DOHH2 (cell line): ENCODE measurements at regions not wholly inside any gene's neighbourhood (a gene's known extent, or its start where the extent isn't known, plus 50 kb on each side); places are given as distances from the start of the nearest gene placed in this dataset.

Experiments
- H3F3A ChIP-seq: fragments of 200-600 bp; sonication (generic), shearing (Covaris generic); 2 replicates; pipeline ENCODE4 v1.6.0; 2016; ENCODE audit warnings: antibody characterized with exemption, mild to moderate bottlenecking; ENCODE audit not compliant: control insufficient read depth, insufficient read depth
- H3K27ac ChIP-seq: fragments of 200-600 bp; sonication (generic); 2 replicates; pipeline ENCODE4 v1.5.1; 2014; ENCODE audit warnings: low read depth, mild to moderate bottlenecking, low read length, moderate library complexity
- H3K27me3 ChIP-seq: fragments of 200-600 bp; sonication (generic); 2 replicates; pipeline ENCODE4 v1.6.1; 2014; ENCODE audit warnings: mild to moderate bottlenecking, low read length, mixed read lengths; ENCODE audit not compliant: control insufficient read depth
- H3K36me3 ChIP-seq: fragments of 200-600 bp; sonication (generic); 2 replicates; pipeline ENCODE4 v1.6.1; 2014; ENCODE audit warnings: mild to moderate bottlenecking, low read length, moderate library complexity, mixed read lengths; ENCODE audit not compliant: control insufficient read depth
- H3K4me1 ChIP-seq: fragments of 200-600 bp; sonication (generic); 2 replicates; pipeline ENCODE4 v1.6.1; 2014; ENCODE audit warnings: mild to moderate bottlenecking, low read length, mixed read lengths; ENCODE audit not compliant: control insufficient read depth
- H3K4me2 ChIP-seq: fragments of 200-600 bp; sonication (generic); 2 replicates; pipeline ENCODE4 v1.6.0; 2014; ENCODE audit warnings: mild to moderate bottlenecking, low read length, moderate library complexity
- H3K4me3 ChIP-seq: fragments of 200-600 bp; sonication (generic); 2 replicates; pipeline ENCODE4 v1.5.1; 2014; ENCODE audit warnings: mild to moderate bottlenecking, low read length, mixed read lengths
- H3K79me2 ChIP-seq: fragments of 200-600 bp; sonication (generic); 2 replicates; pipeline ENCODE4 v1.6.1; 2014; ENCODE audit warnings: mild to moderate bottlenecking, low read length, mixed read lengths; ENCODE audit not compliant: control insufficient read depth
- H3K9me2 ChIP-seq: fragments of 200-600 bp; sonication (generic); replicated peaks from 2 replicates; pipeline ENCODE4 v1.6.1; 2014; ENCODE audit warnings: mild to moderate bottlenecking, low read length, mixed read lengths; ENCODE audit not compliant: control insufficient read depth
- H3K9me3 ChIP-seq: fragments of 200-600 bp; sonication (generic); 2 replicates; pipeline ENCODE4 v1.6.1; 2014; ENCODE audit warnings: antibody characterized with exemption, low read length, mixed read lengths; ENCODE audit not compliant: control insufficient read depth, insufficient read depth
- H4K20me1 ChIP-seq: fragments of 200-600 bp; sonication (generic); 2 replicates; pipeline ENCODE4 v1.6.0; 2014; ENCODE audit warnings: low read depth, mild to moderate bottlenecking, antibody characterized with exemption, low read length, moderate library complexity; ENCODE audit not compliant: control insufficient read depth, insufficient read depth
- CTCF ChIP-seq: fragments of 200-600 bp; sonication (generic); IDR thresholded peaks from one replicate; pipeline ENCODE4 v1.5.1; 2014; ENCODE audit warnings: antibody characterized with exemption, mild to moderate bottlenecking, low read depth, low read length; ENCODE audit not compliant: poor library complexity, severe bottlenecking
- EZH2phosphoT487 ChIP-seq: fragments of 200-600 bp; sonication (generic); IDR thresholded peaks from 2 replicates; pipeline ENCODE4 v1.6.1; 2017; ENCODE audit warnings: borderline replicate concordance, mild to moderate bottlenecking, antibody characterized with exemption, low read length, moderate library complexity, mixed read lengths

DNA sequence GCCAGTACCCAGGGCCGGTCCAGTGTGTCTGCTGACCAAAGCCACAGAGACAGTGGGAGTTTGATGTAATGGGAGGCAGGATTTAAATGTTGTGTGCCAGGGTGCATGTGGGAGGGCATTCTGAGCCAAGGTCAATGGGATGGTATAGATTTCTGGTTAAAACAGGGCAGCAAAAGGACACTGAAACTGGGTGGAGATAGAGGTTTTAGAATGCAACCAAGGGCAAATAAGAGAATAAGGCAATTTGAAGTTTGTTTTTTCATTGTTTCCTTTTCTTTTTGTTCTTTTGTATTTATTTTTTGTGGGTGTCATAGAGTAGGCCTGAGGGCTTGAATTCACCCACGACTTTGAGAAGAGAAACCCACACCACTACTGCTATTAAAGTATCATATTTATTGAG is 65.5 kb upstream of the CLINT1 start:
- no peaks in the 10 kb centered on the region for H3K36me3 ChIP-seq
- H3K4me2 ChIP-seq, result no peak overlapping the region
- no peaks in the 10 kb centered on the region for H3K79me2 ChIP-seq
- H4K20me1 ChIP-seq, result no peaks in the 10 kb centered on the region
- H3K27me3 ChIP-seq, result no peaks in the 10 kb centered on the region; the same call in 1 of the 2 replicates
- H3K4me1 ChIP-seq, result peaks cover 8% of the 10 kb centered on the region
- H3K27ac ChIP-seq, result no peak overlapping the region
- no peaks in the 10 kb centered on the region for H3K9me3 ChIP-seq
- H3F3A ChIP-seq, result no peaks in the 10 kb centered on the region
- H3K4me3 ChIP-seq, result no peak overlapping the region
- H3K9me2 ChIP-seq, result no peaks in the 10 kb centered on the region
- TF ChIP-seq CTCF (no peak), EZH2phosphoT487 (no peak)

DNA sequence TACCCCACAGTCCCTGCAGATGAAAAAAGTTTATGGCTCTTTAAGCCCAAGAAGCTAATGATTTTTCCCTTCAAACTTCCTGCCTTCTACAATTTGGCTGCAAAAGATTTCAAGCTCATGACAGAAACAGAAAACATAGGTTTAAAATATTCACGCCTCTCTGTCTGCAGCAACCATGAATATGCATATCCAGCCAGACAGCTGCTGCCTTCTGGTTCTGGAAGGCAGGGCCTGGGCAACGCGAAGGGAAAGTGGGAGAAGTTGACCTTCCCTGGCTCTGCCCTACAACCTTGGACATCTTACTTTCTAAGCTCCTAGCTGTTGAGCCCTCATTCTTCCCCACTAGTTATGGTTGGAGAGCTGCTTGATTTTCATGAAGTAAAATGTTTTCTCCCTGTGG is 64.8 kb upstream of the CLINT1 start:
- H3K36me3 ChIP-seq, result no peaks in the 10 kb centered on the region
- H3K9me3 ChIP-seq, result no peaks in the 10 kb centered on the region
- H3K79me2 ChIP-seq, result no peaks in the 10 kb centered on the region
- H4K20me1 ChIP-seq, result no peaks in the 10 kb centered on the region
- no peaks in the 10 kb centered on the region for H3K9me2 ChIP-seq
- H3K4me1 ChIP-seq, result peaks cover 16% of the 10 kb centered on the region
- no peak for TF ChIP-seq CTCF
- no peak for TF ChIP-seq EZH2phosphoT487
- no peak overlapping the region for H3K4me3 ChIP-seq
- no peak overlapping the region for H3K4me2 ChIP-seq
- no peak overlapping the region for H3K27ac ChIP-seq
- H3F3A ChIP-seq, result no peaks in the 10 kb centered on the region
- H3K27me3 ChIP-seq, result no peaks in the 10 kb centered on the region; the same call in 1 of the 2 replicates

- TF ChIP-seq CTCF (no peak), EZH2phosphoT487 (no peak)
- Histone ChIP-seq H3K4me2 (no peak overlapping the region), H3K9me2 (no peaks in the 10 kb centered on the region), H4K20me1 (no peaks in the 10 kb centered on the region), H3K27ac (no peak overlapping the region), H3K36me3 (no peaks in the 10 kb centered on the region), H3K4me1 (peaks cover 32% of the 10 kb centered on the region), H3K9me3 (no peaks in the 10 kb centered on the region), H3K4me3 (no peak overlapping the region), H3F3A (no peaks in the 10 kb centered on the region), H3K27me3 (no peaks in the 10 kb centered on the region; the same call in 1 of the 2 replicates), H3K79me2 (no peaks in the 10 kb centered on the region)
These were observed 63.1 kb upstream of the CLINT1 start for GRCh38 chr5:157922026-157922425.

- no peaks in the 10 kb centered on the region for H3K79me2 ChIP-seq
- TF ChIP-seq CTCF (no peak), EZH2phosphoT487 (no peak)
These were observed 61.9 kb upstream of the CLINT1 start for GRCh38 chr5:157920828-157921170.

More at GRCh38 chr5:157920828-157921170, 61.9 kb upstream of the CLINT1 start:
- H3K4me2 ChIP-seq, result no peak overlapping the region
- H3K4me1 ChIP-seq, result peaks cover 32% of the 10 kb centered on the region
- no peak overlapping the region for H3K4me3 ChIP-seq
- H3F3A ChIP-seq, result no peaks in the 10 kb centered on the region
- H3K9me3 ChIP-seq, result no peaks in the 10 kb centered on the region
- no peaks in the 10 kb centered on the region for H3K36me3 ChIP-seq
- H4K20me1 ChIP-seq, result no peaks in the 10 kb centered on the region
- no peaks in the 10 kb centered on the region for H3K9me2 ChIP-seq
- H3K27me3 ChIP-seq, result no peaks in the 10 kb centered on the region
- H3K27ac ChIP-seq, result no peak overlapping the region
